Vagina (tissue), 2 donors: ENCODE measurements at regions not wholly inside any gene's neighbourhood (a gene's known extent, or its start where the extent isn't known, plus 50 kb on each side); places are given as distances from the start of the nearest gene placed in this dataset.

Experiments used
- POLR2A ChIP-seq, 2 donors: fragments of 450-650 bp; IDR thresholded peaks; one replicate each; pipeline ENCODE4 v1.6.1; 2017; ENCODE audit warnings: antibody characterized with exemption in 2 of 2, mild to moderate bottlenecking in 2 of 2, moderate library complexity in 2 of 2
- POLR2AphosphoS5 ChIP-seq, 2 donors: sonication (generic); formaldehyde crosslinking; IDR thresholded peaks; one replicate each; pipeline ENCODE4 v1.9.0; 2017; ENCODE audit warnings: antibody characterized with exemption in 2 of 2, mild to moderate bottlenecking in 2 of 2, low read depth in 1 of 2; ENCODE audit not compliant: insufficient read depth in 1 of 2
- TF ChIP-seq, protein P1 (sequence below), 3 experiments: fragments of 450-650 bp in 2 of 3; fragments of 200-600 bp in 1 of 3; sonication (generic) in 1 of 3; IDR thresholded peaks; one replicate each; pipeline ENCODE4 v1.5.1; 2017 to 2019; ENCODE audit warnings: antibody characterized with exemption in 3 of 3, mild to moderate bottlenecking in 2 of 3, moderate library complexity in 2 of 3

DNA sequence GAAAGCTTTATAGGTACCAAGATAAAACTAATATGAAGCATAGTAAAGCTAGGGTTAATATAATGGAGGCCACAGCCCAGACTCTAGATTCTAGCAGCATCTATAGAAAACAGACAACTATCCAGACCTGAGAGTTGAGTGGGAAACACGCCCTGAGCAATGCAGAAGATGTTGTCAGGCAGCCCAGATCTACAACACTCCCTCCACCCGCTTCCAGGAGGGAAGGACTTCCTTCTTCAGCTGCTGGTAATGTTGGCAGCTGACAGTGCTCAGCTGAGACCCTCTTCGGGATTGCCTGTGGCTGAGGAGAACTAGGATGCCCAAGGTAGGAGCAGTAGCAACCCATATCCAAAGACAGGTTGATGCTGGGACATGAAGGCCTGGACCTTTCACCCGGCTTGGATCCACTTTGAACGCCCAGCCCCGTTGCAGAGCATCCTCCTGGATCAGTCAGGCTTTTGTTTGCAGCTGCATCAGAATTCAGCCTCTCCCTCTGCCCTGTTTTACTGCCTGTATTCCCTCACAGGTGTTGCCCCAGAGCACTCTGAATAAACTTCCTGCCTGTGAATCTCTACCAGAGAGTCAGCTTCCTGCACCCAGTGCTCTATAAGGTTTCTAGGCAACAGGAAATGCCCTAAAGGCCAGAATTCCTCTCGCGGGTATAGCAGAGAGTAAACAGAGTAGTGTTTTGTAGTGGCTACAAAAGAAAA lies 174.7 kb upstream of the IL12A start:
- TF ChIP-seq, protein P1, sequence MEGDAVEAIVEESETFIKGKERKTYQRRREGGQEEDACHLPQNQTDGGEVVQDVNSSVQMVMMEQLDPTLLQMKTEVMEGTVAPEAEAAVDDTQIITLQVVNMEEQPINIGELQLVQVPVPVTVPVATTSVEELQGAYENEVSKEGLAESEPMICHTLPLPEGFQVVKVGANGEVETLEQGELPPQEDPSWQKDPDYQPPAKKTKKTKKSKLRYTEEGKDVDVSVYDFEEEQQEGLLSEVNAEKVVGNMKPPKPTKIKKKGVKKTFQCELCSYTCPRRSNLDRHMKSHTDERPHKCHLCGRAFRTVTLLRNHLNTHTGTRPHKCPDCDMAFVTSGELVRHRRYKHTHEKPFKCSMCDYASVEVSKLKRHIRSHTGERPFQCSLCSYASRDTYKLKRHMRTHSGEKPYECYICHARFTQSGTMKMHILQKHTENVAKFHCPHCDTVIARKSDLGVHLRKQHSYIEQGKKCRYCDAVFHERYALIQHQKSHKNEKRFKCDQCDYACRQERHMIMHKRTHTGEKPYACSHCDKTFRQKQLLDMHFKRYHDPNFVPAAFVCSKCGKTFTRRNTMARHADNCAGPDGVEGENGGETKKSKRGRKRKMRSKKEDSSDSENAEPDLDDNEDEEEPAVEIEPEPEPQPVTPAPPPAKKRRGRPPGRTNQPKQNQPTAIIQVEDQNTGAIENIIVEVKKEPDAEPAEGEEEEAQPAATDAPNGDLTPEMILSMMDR (IDR thresholded peaks at IDR 0.05) = no peak
- TF ChIP-seq POLR2A (IDR thresholded peaks at IDR 0.05) = no peak
- TF ChIP-seq POLR2AphosphoS5 (IDR thresholded peaks at IDR 0.05; ENCODE audit: insufficient read depth in 1 of 2, low read depth in 1 of 2) = no peak
